Cardiac muscle cell (in vitro differentiated cells and primary cell): ENCODE measurements at regions not wholly inside any gene's neighbourhood (a gene's known extent, or its start where the extent isn't known, plus 50 kb on each side); places are given as distances from the start of the nearest gene placed in this dataset.
"Not testable (repeated sequence)": the region's sequence is repeated elsewhere in the genome, so short reads cannot be mapped to it uniquely, and the experiment has no call there.

Source experiments
- DNase-seq, 2 donors: peaks; one replicate each; pipeline versions ENCODE4 v3.0.0 to v3.0.0-alpha.2; 2010 to 2017; ENCODE audit warnings: low read depth in 1 of 2, low spot score in 1 of 2
- H3K27ac ChIP-seq: fragments of 200-600 bp; sonication (generic); 2 replicates; pipeline ENCODE4 v1.5.1; 2016
- H3K27me3 ChIP-seq: fragments of 200-600 bp; sonication (generic); 2 replicates; pipeline ENCODE4 v1.6.0; 2016; ENCODE audit warnings: control low read depth
- H3K36me3 ChIP-seq: fragments of 200-600 bp; sonication (generic); 2 replicates; pipeline ENCODE4 v1.5.1; 2016; ENCODE audit warnings: control low read depth
- H3K4me1 ChIP-seq: fragments of 200-600 bp; sonication (generic); 2 replicates; pipeline ENCODE4 v1.8.1; 2017; ENCODE audit warnings: low read depth, mild to moderate bottlenecking, mixed run types
- H3K4me3 ChIP-seq: fragments of 200-600 bp; sonication (generic); 2 replicates; pipeline ENCODE4 v1.5.1; 2016; ENCODE audit warnings: mild to moderate bottlenecking
- H3K9me3 ChIP-seq: fragments of 200-600 bp; sonication (generic); 2 replicates; pipeline ENCODE4 v1.5.1; 2017; ENCODE audit warnings: low read depth, mild to moderate bottlenecking, control low read depth
- CTCF ChIP-seq: IDR thresholded peaks from 2 replicates; pipeline ENCODE4 v1.5.1; 2012; ENCODE audit warnings: low read depth, mild to moderate bottlenecking, low read length

GRCh38 chr3:197417441-197417840 lies 119.0 kb upstream of the DLG1 start:
- H3K27ac ChIP-seq, result no peak overlapping the region
- TF ChIP-seq CTCF, result no peak
- H3K4me3 ChIP-seq, result no peak overlapping the region
- peak in 1 of 2 donors; percentile 77 for DNase-seq
- H3K4me1 ChIP-seq, result no peaks in the 10 kb centered on the region
- H3K9me3 ChIP-seq, result no peaks in the 10 kb centered on the region
- no peaks in the 10 kb centered on the region for H3K27me3 ChIP-seq
- H3K36me3 ChIP-seq, result no peaks in the 10 kb centered on the region

- H3K27ac ChIP-seq, H3K4me1 ChIP-seq, H3K36me3 ChIP-seq, H3K4me3 ChIP-seq, H3K27me3 ChIP-seq, DNase-seq, H3K9me3 ChIP-seq: not testable (repeated sequence)
Observed at GRCh38 chr3:197411899-197412298, 113.5 kb upstream of the DLG1 start.

GRCh38 chr3:197410170-197410569 lies 111.8 kb upstream of the DLG1 start:
- H3K9me3 ChIP-seq, H3K4me3 ChIP-seq, H3K4me1 ChIP-seq, H3K27ac ChIP-seq, H3K36me3 ChIP-seq, DNase-seq, H3K27me3 ChIP-seq: not testable (repeated sequence)

- Histone ChIP-seq H3K27me3 (no peaks in the 10 kb centered on the region), H3K27ac (no peak overlapping the region), H3K4me1 (no peaks in the 10 kb centered on the region), H3K9me3 (no peaks in the 10 kb centered on the region), H3K36me3 (no peaks in the 10 kb centered on the region), H3K4me3 (no peak overlapping the region)
- no peak for TF ChIP-seq CTCF
- DNase-seq, result peak in 1 of 2 donors; percentile 20
Observed at GRCh38 chr3:197408177-197408957, 110.0 kb upstream of the DLG1 start.

GRCh38 chr3:197407526-197407925 lies 109.1 kb upstream of the DLG1 start:
- Histone ChIP-seq H3K4me1 (no peaks in the 10 kb centered on the region), H3K36me3 (no peaks in the 10 kb centered on the region), H3K27me3 (no peaks in the 10 kb centered on the region), H3K27ac (no peak overlapping the region), H3K4me3 (no peak overlapping the region), H3K9me3 (no peaks in the 10 kb centered on the region)
- TF ChIP-seq CTCF, result no peak
- DNase-seq, result no peak

- Histone ChIP-seq H3K27ac (no peak overlapping the region), H3K4me1 (no peaks in the 10 kb centered on the region), H3K4me3 (no peak overlapping the region), H3K9me3 (no peaks in the 10 kb centered on the region), H3K36me3 (no peaks in the 10 kb centered on the region), H3K27me3 (no peaks in the 10 kb centered on the region)
- TF ChIP-seq CTCF, result no peak
- no peak for DNase-seq
Observed at GRCh38 chr3:197407053-197407452, 108.6 kb upstream of the DLG1 start.
